ENCODE measurements at regions not wholly inside any gene's neighbourhood (a gene's known extent, or its start where the extent isn't known, plus 50 kb on each side); places are given as distances from the start of the nearest gene placed in this dataset.

DNA sequence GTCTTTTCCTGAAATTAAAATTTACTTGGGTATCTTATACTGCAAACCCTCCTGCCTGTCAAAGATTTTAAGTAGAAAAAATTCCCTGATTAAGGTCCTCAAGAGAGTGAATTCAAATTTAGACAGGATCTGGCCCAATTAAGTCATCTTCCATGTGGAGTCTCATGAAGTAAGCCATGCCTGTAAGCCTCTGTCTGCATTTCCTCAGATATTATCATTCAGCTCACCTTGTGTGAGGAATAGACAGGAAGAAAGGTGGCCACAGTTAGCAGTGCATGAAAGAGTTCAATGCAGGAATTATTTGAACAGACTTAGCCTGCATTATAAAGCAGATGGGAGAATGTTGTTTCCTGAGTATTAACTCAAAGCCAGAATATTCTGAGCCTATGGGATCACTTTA lies 174.7 kb downstream of the HS3ST3A1 start:
- TF ChIP-seq, protein P1, sequence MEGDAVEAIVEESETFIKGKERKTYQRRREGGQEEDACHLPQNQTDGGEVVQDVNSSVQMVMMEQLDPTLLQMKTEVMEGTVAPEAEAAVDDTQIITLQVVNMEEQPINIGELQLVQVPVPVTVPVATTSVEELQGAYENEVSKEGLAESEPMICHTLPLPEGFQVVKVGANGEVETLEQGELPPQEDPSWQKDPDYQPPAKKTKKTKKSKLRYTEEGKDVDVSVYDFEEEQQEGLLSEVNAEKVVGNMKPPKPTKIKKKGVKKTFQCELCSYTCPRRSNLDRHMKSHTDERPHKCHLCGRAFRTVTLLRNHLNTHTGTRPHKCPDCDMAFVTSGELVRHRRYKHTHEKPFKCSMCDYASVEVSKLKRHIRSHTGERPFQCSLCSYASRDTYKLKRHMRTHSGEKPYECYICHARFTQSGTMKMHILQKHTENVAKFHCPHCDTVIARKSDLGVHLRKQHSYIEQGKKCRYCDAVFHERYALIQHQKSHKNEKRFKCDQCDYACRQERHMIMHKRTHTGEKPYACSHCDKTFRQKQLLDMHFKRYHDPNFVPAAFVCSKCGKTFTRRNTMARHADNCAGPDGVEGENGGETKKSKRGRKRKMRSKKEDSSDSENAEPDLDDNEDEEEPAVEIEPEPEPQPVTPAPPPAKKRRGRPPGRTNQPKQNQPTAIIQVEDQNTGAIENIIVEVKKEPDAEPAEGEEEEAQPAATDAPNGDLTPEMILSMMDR (conservative IDR thresholded peaks at IDR 0.05; ENCODE audit: low read length), result no peak
- TF ChIP-seq EZH2phosphoT487 (IDR thresholded peaks at IDR 0.05; ENCODE audit: borderline replicate concordance), result no peak
- Histone ChIP-seq H3K36me3 (ENCODE audit: insufficient read depth, low read length) (no peaks in the 10 kb centered on the region), H3K4me2 (ENCODE audit: low read depth, low read length, poor library complexity, severe bottlenecking) (no peak overlapping the region), H3K4me3 (ENCODE audit: low read length, poor library complexity, severe bottlenecking) (no peak overlapping the region), H3K9ac (ENCODE audit: low read depth, low read length, poor library complexity, severe bottlenecking) (no peak overlapping the region), H3K79me2 (ENCODE audit: insufficient read depth, low read length) (no peaks in the 10 kb centered on the region), H2AFZ (ENCODE audit: low read length) (no peak overlapping the region), H3K9me2 (replicated peaks; ENCODE audit: low read depth, low read length) (no peaks in the 10 kb centered on the region), H3K4me1 (ENCODE audit: insufficient read depth, low read length, poor library complexity, severe bottlenecking) (no peaks in the 10 kb centered on the region), H4K20me1 (ENCODE audit: insufficient read depth, low read length, poor library complexity, severe bottlenecking) (no peaks in the 10 kb centered on the region), H3K27me3 (ENCODE audit: insufficient read depth, low read length, poor library complexity, severe bottlenecking) (no peaks in the 10 kb centered on the region), H3F3A (ENCODE audit: low read depth) (no peaks in the 10 kb centered on the region), H3K9me3 (ENCODE audit: insufficient read depth, low read depth, low read length) (peaks cover 5% of the 10 kb centered on the region; the same call in 1 of the 2 replicates)

DNA sequence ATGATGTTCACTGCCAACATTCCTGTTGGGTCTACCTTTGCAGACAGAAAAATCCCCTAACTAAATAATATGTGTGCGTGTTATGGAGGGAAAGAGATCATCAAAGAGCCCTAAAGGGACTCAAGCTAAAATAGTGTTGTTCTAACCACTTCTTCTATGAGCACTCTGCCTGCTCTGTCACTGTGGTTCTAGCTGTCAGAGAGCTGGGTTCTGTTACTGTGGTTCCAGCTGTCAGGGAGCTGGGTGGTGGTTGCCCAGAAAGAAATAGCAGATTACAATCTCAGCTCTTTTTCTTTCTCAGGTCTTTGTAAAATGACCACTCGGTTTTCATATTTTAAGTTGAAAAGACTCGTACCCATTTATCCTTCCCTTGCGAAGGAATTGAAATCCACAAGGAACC lies 176.3 kb downstream of the HS3ST3A1 start:
- H3K9me3 ChIP-seq (ENCODE audit: insufficient read depth, low read depth, low read length), result peaks cover 5% of the 10 kb centered on the region; the same call in 1 of the 2 replicates
- no peak overlapping the region for H3K9ac ChIP-seq (ENCODE audit: low read depth, low read length, poor library complexity, severe bottlenecking)
- no peaks in the 10 kb centered on the region for H3K79me2 ChIP-seq (ENCODE audit: insufficient read depth, low read length)
- H3F3A ChIP-seq (ENCODE audit: low read depth), result no peaks in the 10 kb centered on the region
- TF ChIP-seq EZH2phosphoT487 (IDR thresholded peaks at IDR 0.05; ENCODE audit: borderline replicate concordance), result no peak
- TF ChIP-seq, protein P1 (conservative IDR thresholded peaks at IDR 0.05; ENCODE audit: low read length), result no peak
- H3K4me1 ChIP-seq (ENCODE audit: insufficient read depth, low read length, poor library complexity, severe bottlenecking), result no peaks in the 10 kb centered on the region
- no peak overlapping the region for H2AFZ ChIP-seq (ENCODE audit: low read length)
- no peak overlapping the region for H3K4me2 ChIP-seq (ENCODE audit: low read depth, low read length, poor library complexity, severe bottlenecking)
- H3K36me3 ChIP-seq (ENCODE audit: insufficient read depth, low read length), result no peaks in the 10 kb centered on the region
- no peaks in the 10 kb centered on the region for H3K27me3 ChIP-seq (ENCODE audit: insufficient read depth, low read length, poor library complexity, severe bottlenecking)
- H3K9me2 ChIP-seq (replicated peaks; ENCODE audit: low read depth, low read length), result no peaks in the 10 kb centered on the region
- H4K20me1 ChIP-seq (ENCODE audit: insufficient read depth, low read length, poor library complexity, severe bottlenecking), result no peaks in the 10 kb centered on the region
- no peak overlapping the region for H3K4me3 ChIP-seq (ENCODE audit: low read length, poor library complexity, severe bottlenecking)

DNA sequence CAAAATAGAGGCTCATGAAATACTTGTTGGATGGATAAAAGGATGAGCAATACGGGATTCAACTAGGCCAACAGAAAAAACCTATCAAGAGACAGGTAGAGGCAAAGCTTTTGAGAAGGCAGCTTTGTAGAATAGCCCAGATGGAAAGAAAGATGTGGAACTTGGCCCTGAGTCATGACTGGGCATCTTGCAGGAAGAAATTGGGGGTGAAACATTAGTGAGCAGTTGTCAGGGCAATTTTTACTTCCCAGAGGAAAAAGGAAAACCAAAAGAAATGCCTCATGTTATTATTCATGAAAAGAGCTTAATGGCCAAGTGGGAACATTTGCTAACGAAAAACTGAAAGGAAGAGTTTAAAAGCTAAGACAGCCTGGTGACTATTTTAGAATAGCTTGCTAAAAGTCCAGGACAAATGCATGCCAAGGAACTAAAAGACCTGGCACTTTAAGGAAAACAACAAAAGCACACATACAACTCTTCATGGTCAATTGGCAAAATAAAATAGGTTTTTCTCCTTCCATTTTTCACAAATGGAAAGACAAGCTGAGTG lies 180.1 kb downstream of the HS3ST3A1 start:
- Histone ChIP-seq H3K9ac (ENCODE audit: low read depth, low read length, poor library complexity, severe bottlenecking) (no peak overlapping the region), H4K20me1 (ENCODE audit: insufficient read depth, low read length, poor library complexity, severe bottlenecking) (no peaks in the 10 kb centered on the region), H3K4me3 (ENCODE audit: low read length, poor library complexity, severe bottlenecking) (no peak overlapping the region), H3K4me1 (ENCODE audit: insufficient read depth, low read length, poor library complexity, severe bottlenecking) (no peaks in the 10 kb centered on the region), H2AFZ (ENCODE audit: low read length) (no peak overlapping the region), H3K9me2 (replicated peaks; ENCODE audit: low read depth, low read length) (no peaks in the 10 kb centered on the region), H3K4me2 (ENCODE audit: low read depth, low read length, poor library complexity, severe bottlenecking) (no peak overlapping the region), H3F3A (ENCODE audit: low read depth) (no peaks in the 10 kb centered on the region), H3K79me2 (ENCODE audit: insufficient read depth, low read length) (no peaks in the 10 kb centered on the region), H3K36me3 (ENCODE audit: insufficient read depth, low read length) (no peaks in the 10 kb centered on the region), H3K9me3 (ENCODE audit: insufficient read depth, low read depth, low read length) (no peaks in the 10 kb centered on the region; the same call in 1 of the 2 replicates), H3K27me3 (ENCODE audit: insufficient read depth, low read length, poor library complexity, severe bottlenecking) (no peaks in the 10 kb centered on the region)
- TF ChIP-seq EZH2phosphoT487 (IDR thresholded peaks at IDR 0.05; ENCODE audit: borderline replicate concordance), result no peak
- TF ChIP-seq, protein P1 (conservative IDR thresholded peaks at IDR 0.05; ENCODE audit: low read length), result no peak
